Neural cell (in vitro differentiated cells): ENCODE measurements at regions not wholly inside any gene's neighbourhood (a gene's known extent, or its start where the extent isn't known, plus 50 kb on each side); places are given as distances from the start of the nearest gene placed in this dataset.

ENCODE experiments used
- H2AFZ ChIP-seq: fragments of 200-600, 300-800 bp; sonication (generic), shearing (Covaris generic); 2 replicates; pipeline ENCODE4 v1.6.0; 2014; ENCODE audit warnings: low read depth, mild to moderate bottlenecking, antibody characterized with exemption, low read length, moderate library complexity
- H3F3A ChIP-seq: fragments of 200-600 bp; shearing (Covaris generic); 2 replicates; pipeline ENCODE4 v1.6.1; 2016; ENCODE audit warnings: mild to moderate bottlenecking, moderate library complexity, mixed read lengths, antibody characterized with exemption, low read length; ENCODE audit not compliant: insufficient read depth, poor library complexity, severe bottlenecking
- H3K27ac ChIP-seq: fragments of 200-600, 300-800 bp; sonication (generic), shearing (Covaris generic); 2 replicates; pipeline ENCODE4 v1.5.1; 2014; ENCODE audit warnings: mild to moderate bottlenecking, low read length, moderate library complexity
- H3K27me3 ChIP-seq: fragments of 300-800, 200-600 bp; sonication (generic), shearing (Covaris generic); 2 replicates; pipeline ENCODE4 v1.6.0; 2014; ENCODE audit warnings: mild to moderate bottlenecking, low read depth, low read length, moderate library complexity; ENCODE audit not compliant: insufficient read depth
- H3K36me3 ChIP-seq: fragments of 300-800, 200-600 bp; sonication (generic), shearing (Covaris generic); 2 replicates; pipeline ENCODE4 v1.5.1; 2014; ENCODE audit warnings: mild to moderate bottlenecking, antibody characterized with exemption, low read length, moderate library complexity; ENCODE audit not compliant: insufficient read depth
- H3K4me2 ChIP-seq: fragments of 300-800, 200-600 bp; sonication (generic), shearing (Covaris generic); 2 replicates; pipeline ENCODE4 v1.6.0; 2014; ENCODE audit warnings: mild to moderate bottlenecking, low read length
- H3K4me3 ChIP-seq: fragments of 300-800, 200-600 bp; sonication (generic), shearing (Covaris generic); 2 replicates; pipeline ENCODE4 v1.5.1; 2014; ENCODE audit warnings: mild to moderate bottlenecking, low read length, moderate library complexity
- H3K79me2 ChIP-seq: fragments of 200-600 bp; shearing (Covaris generic); replicated peaks from 2 replicates; pipeline ENCODE4 v1.6.0; 2014; ENCODE audit warnings: mild to moderate bottlenecking, low read length, moderate library complexity; ENCODE audit not compliant: insufficient read depth
- H3K9ac ChIP-seq: fragments of 300-800, 200-600 bp; sonication (generic), shearing (Covaris generic); 2 replicates; pipeline ENCODE4 v1.6.1; 2016; ENCODE audit warnings: mild to moderate bottlenecking, low read length, mixed read lengths
- H3K9me2 ChIP-seq: fragments of 200-600 bp; shearing (Covaris generic); 2 replicates; pipeline ENCODE4 v1.6.1; 2016; ENCODE audit warnings: mild to moderate bottlenecking, low read length, mixed read lengths; ENCODE audit not compliant: insufficient read depth
- H3K9me3 ChIP-seq: fragments of 200-600, 300-800 bp; sonication (generic), shearing (Covaris generic); 2 replicates; pipeline ENCODE4 v1.6.1; 2016; ENCODE audit warnings: mild to moderate bottlenecking, mixed run types, low read length, moderate library complexity, mixed read lengths
- H4K20me1 ChIP-seq: fragments of 200-600 bp; shearing (Covaris generic); 2 replicates; pipeline ENCODE4 v1.6.1; 2016; ENCODE audit warnings: mild to moderate bottlenecking, mixed run types; ENCODE audit not compliant: insufficient read depth
- EP300 ChIP-seq: fragments of 450-650 bp; conservative IDR thresholded peaks from 2 replicates; pipeline ENCODE4 v1.6.1; 2014; ENCODE audit warnings: antibody characterized with exemption, mild to moderate bottlenecking, moderate library complexity; ENCODE audit not compliant: poor library complexity, severe bottlenecking
- EZH2 ChIP-seq: fragments of 200-600, 300-800 bp; shearing (Covaris generic), sonication (generic); IDR thresholded peaks from 2 replicates; pipeline ENCODE4 v1.6.1; 2014; ENCODE audit warnings: antibody characterized with exemption, low read length, borderline replicate concordance, mild to moderate bottlenecking; ENCODE audit not compliant: insufficient read depth, poor library complexity, severe bottlenecking
- MXI1 ChIP-seq: fragments of 450-650 bp; conservative IDR thresholded peaks from 2 replicates; pipeline ENCODE4 v1.6.1; 2014; ENCODE audit warnings: antibody characterized with exemption, mild to moderate bottlenecking; ENCODE audit not compliant: poor library complexity, severe bottlenecking
- POLR2AphosphoS5 ChIP-seq: IDR thresholded peaks from 2 replicates; pipeline ENCODE4 v1.6.1; 2012
- RAD21 ChIP-seq: fragments of 450-650 bp; conservative IDR thresholded peaks from 2 replicates; pipeline ENCODE4 v1.6.1; 2014; ENCODE audit warnings: antibody characterized with exemption, mild to moderate bottlenecking, moderate library complexity
- SMC3 ChIP-seq: fragments of 450-650 bp; conservative IDR thresholded peaks from 2 replicates; pipeline ENCODE4 v1.6.1; 2014; ENCODE audit warnings: antibody characterized with exemption, mild to moderate bottlenecking, moderate library complexity; ENCODE audit not compliant: poor library complexity
- TAF1 ChIP-seq: IDR thresholded peaks from 2 replicates; pipeline ENCODE4 v1.6.1; 2012; ENCODE audit warnings: low read depth
- TF ChIP-seq, protein P1 (sequence below): fragments of 450-650 bp; IDR thresholded peaks from 2 replicates; pipeline ENCODE4 v1.5.1; 2014; ENCODE audit warnings: antibody characterized with exemption, mild to moderate bottlenecking, moderate library complexity; ENCODE audit not compliant: poor library complexity, severe bottlenecking
- TF ChIP-seq, protein P2 (sequence below): IDR thresholded peaks from 2 replicates; pipeline ENCODE4 v1.6.1; 2012; ENCODE audit warnings: borderline replicate concordance

GRCh38 chr1:55277377-55278130 is 62.4 kb upstream of the USP24 start:
- Histone ChIP-seq H3K4me2 (no peak overlapping the region), H4K20me1 (no peaks in the 10 kb centered on the region), H2AFZ (no peak overlapping the region), H3K9ac (no peak overlapping the region), H3K79me2 (no peaks in the 10 kb centered on the region), H3K27ac (no peak overlapping the region), H3K36me3 (no peaks in the 10 kb centered on the region), H3K9me3 (no peaks in the 10 kb centered on the region), H3F3A (no peaks in the 10 kb centered on the region), H3K4me3 (no peak overlapping the region), H3K9me2 (no peaks in the 10 kb centered on the region), H3K27me3 (no peaks in the 10 kb centered on the region)
- TF ChIP-seq MXI1 (no peak), SMC3 (peak; percentile 84), POLR2AphosphoS5 (no peak), TAF1 (no peak), EP300 (no peak), EZH2 (no peak), RAD21 (peak; percentile 81)
- TF ChIP-seq, protein P1, sequence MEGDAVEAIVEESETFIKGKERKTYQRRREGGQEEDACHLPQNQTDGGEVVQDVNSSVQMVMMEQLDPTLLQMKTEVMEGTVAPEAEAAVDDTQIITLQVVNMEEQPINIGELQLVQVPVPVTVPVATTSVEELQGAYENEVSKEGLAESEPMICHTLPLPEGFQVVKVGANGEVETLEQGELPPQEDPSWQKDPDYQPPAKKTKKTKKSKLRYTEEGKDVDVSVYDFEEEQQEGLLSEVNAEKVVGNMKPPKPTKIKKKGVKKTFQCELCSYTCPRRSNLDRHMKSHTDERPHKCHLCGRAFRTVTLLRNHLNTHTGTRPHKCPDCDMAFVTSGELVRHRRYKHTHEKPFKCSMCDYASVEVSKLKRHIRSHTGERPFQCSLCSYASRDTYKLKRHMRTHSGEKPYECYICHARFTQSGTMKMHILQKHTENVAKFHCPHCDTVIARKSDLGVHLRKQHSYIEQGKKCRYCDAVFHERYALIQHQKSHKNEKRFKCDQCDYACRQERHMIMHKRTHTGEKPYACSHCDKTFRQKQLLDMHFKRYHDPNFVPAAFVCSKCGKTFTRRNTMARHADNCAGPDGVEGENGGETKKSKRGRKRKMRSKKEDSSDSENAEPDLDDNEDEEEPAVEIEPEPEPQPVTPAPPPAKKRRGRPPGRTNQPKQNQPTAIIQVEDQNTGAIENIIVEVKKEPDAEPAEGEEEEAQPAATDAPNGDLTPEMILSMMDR, result peak; percentile 80
- TF ChIP-seq, protein P2, sequence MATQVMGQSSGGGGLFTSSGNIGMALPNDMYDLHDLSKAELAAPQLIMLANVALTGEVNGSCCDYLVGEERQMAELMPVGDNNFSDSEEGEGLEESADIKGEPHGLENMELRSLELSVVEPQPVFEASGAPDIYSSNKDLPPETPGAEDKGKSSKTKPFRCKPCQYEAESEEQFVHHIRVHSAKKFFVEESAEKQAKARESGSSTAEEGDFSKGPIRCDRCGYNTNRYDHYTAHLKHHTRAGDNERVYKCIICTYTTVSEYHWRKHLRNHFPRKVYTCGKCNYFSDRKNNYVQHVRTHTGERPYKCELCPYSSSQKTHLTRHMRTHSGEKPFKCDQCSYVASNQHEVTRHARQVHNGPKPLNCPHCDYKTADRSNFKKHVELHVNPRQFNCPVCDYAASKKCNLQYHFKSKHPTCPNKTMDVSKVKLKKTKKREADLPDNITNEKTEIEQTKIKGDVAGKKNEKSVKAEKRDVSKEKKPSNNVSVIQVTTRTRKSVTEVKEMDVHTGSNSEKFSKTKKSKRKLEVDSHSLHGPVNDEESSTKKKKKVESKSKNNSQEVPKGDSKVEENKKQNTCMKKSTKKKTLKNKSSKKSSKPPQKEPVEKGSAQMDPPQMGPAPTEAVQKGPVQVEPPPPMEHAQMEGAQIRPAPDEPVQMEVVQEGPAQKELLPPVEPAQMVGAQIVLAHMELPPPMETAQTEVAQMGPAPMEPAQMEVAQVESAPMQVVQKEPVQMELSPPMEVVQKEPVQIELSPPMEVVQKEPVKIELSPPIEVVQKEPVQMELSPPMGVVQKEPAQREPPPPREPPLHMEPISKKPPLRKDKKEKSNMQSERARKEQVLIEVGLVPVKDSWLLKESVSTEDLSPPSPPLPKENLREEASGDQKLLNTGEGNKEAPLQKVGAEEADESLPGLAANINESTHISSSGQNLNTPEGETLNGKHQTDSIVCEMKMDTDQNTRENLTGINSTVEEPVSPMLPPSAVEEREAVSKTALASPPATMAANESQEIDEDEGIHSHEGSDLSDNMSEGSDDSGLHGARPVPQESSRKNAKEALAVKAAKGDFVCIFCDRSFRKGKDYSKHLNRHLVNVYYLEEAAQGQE, result no peak

- no peaks in the 10 kb centered on the region for H3K9me3 ChIP-seq
- H2AFZ ChIP-seq, result no peak overlapping the region
- no peaks in the 10 kb centered on the region for H4K20me1 ChIP-seq
- no peaks in the 10 kb centered on the region for H3K9me2 ChIP-seq
- TF ChIP-seq RAD21, result no peak
- TF ChIP-seq, protein P2, result no peak
- TF ChIP-seq POLR2AphosphoS5, result no peak
- no peak for TF ChIP-seq MXI1
- TF ChIP-seq, protein P1, result no peak
- no peak for TF ChIP-seq SMC3
- H3K4me3 ChIP-seq, result no peak overlapping the region
- H3K27ac ChIP-seq, result no peak overlapping the region
- no peak overlapping the region for H3K9ac ChIP-seq
- H3F3A ChIP-seq, result no peaks in the 10 kb centered on the region
- H3K4me2 ChIP-seq, result no peak overlapping the region
- no peaks in the 10 kb centered on the region for H3K79me2 ChIP-seq
- H3K36me3 ChIP-seq, result no peaks in the 10 kb centered on the region
- H3K27me3 ChIP-seq, result no peaks in the 10 kb centered on the region
Measured at GRCh38 chr1:55276671-55277376, 61.7 kb upstream of the USP24 start.
